DOHH2 (cell line): ENCODE measurements at regions not wholly inside any gene's neighbourhood (a gene's known extent, or its start where the extent isn't known, plus 50 kb on each side); places are given as distances from the start of the nearest gene placed in this dataset.

Experiments used
- EZH2phosphoT487 ChIP-seq: fragments of 200-600 bp; sonication (generic); IDR thresholded peaks from 2 replicates; pipeline ENCODE4 v1.6.1; 2017; ENCODE audit warnings: borderline replicate concordance, mild to moderate bottlenecking, antibody characterized with exemption, low read length, moderate library complexity, mixed read lengths
- TF ChIP-seq, protein P1 (sequence below): fragments of 200-600 bp; sonication (generic); IDR thresholded peaks from one replicate; pipeline ENCODE4 v1.5.1; 2014; ENCODE audit warnings: antibody characterized with exemption, mild to moderate bottlenecking, low read depth, low read length; ENCODE audit not compliant: poor library complexity, severe bottlenecking

DNA sequence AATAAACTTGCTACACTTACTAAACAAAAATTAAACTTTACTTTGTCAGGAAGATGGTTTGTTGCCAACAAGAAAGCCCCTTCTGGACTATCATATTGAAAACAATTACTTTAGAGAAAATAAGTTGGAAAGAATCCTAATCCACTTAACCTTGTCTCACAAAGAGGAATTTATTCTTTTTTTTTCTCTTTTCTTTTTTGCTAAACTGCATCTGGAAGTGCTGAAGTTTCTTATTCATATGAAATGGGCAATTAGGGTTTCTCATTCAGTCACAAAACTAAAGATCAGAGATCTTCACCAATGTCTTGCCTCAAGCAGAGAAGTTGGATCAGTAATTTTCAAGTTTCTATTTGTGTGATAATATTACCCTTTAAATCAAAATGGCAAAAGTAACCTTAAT lies 234.9 kb upstream of the AMOT start:
- TF ChIP-seq, protein P1, sequence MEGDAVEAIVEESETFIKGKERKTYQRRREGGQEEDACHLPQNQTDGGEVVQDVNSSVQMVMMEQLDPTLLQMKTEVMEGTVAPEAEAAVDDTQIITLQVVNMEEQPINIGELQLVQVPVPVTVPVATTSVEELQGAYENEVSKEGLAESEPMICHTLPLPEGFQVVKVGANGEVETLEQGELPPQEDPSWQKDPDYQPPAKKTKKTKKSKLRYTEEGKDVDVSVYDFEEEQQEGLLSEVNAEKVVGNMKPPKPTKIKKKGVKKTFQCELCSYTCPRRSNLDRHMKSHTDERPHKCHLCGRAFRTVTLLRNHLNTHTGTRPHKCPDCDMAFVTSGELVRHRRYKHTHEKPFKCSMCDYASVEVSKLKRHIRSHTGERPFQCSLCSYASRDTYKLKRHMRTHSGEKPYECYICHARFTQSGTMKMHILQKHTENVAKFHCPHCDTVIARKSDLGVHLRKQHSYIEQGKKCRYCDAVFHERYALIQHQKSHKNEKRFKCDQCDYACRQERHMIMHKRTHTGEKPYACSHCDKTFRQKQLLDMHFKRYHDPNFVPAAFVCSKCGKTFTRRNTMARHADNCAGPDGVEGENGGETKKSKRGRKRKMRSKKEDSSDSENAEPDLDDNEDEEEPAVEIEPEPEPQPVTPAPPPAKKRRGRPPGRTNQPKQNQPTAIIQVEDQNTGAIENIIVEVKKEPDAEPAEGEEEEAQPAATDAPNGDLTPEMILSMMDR = no peak
- no peak for TF ChIP-seq EZH2phosphoT487
